GM18868 (cell line): ENCODE measurements at regions not wholly inside any gene's neighbourhood (a gene's known extent, or its start where the extent isn't known, plus 50 kb on each side); places are given as distances from the start of the nearest gene placed in this dataset.

Experiments
- ATAC-seq: cut with Tn5 transposase; IDR thresholded peaks from one replicate; pipeline ENCODE4 v1.9.1; 2021; ENCODE audit warnings: mild to moderate bottlenecking, moderate library complexity; ENCODE audit not compliant: unreplicated experiment

- ATAC-seq, result no peak
These were observed 480.8 kb upstream of the TNC start for GRCh38 chr9:115598751-115599150.

- no peak for ATAC-seq
These were observed 481.9 kb upstream of the TNC start for GRCh38 chr9:115599898-115600297.

GRCh38 chr9:115601434-115601833, 483.5 kb upstream of the TNC start:
- ATAC-seq, result no peak

- ATAC-seq, result no peak
These were observed 487.0 kb upstream of the TNC start for GRCh38 chr9:115604831-115605483.

- ATAC-seq, result no peak
These were observed 488.9 kb upstream of the TNC start for GRCh38 chr9:115606838-115607237.

GRCh38 chr9:115614326-115614999, 496.5 kb upstream of the TNC start:
- no peak for ATAC-seq

GRCh38 chr9:115615000-115615401, 497.0 kb upstream of the TNC start:
- ATAC-seq, result no peak

GRCh38 chr9:115615821-115616665, 498.1 kb upstream of the TNC start:
- ATAC-seq, result no peak

- ATAC-seq, result no peak
These were observed 498.8 kb upstream of the TNC start for GRCh38 chr9:115616666-115617239.

GRCh38 chr9:115625251-115625650, 507.3 kb upstream of the TNC start:
- no peak for ATAC-seq

- no peak for ATAC-seq
These were observed 508.0 kb upstream of the TNC start for GRCh38 chr9:115625954-115626353.

- no peak for ATAC-seq
These were observed 509.6 kb upstream of the TNC start for GRCh38 chr9:115627511-115627910.

- ATAC-seq, result no peak
These were observed 510.5 kb upstream of the TNC start for GRCh38 chr9:115628426-115628825.

GRCh38 chr9:115629879-115630840, 512.2 kb upstream of the TNC start:
- ATAC-seq, result no peak

- ATAC-seq, result no peak
These were observed 514.4 kb upstream of the TNC start for GRCh38 chr9:115632391-115632790.

- ATAC-seq, result no peak
These were observed 515.1 kb upstream of the TNC start for GRCh38 chr9:115633104-115633503.

- peak; percentile 55 for ATAC-seq
These were observed 517.8 kb upstream of the PAPPA start for GRCh38 chr9:115635680-115636383.

- no peak for ATAC-seq
These were observed 517.0 kb upstream of the PAPPA start for GRCh38 chr9:115636596-115636995.

- no peak for ATAC-seq
These were observed 515.9 kb upstream of the PAPPA start for GRCh38 chr9:115637661-115638060.

- no peak for ATAC-seq
These were observed 512.7 kb upstream of the PAPPA start for GRCh38 chr9:115640887-115641286.
